NCI-H1930 (cell line): ENCODE measurements at regions not wholly inside any gene's neighbourhood (a gene's known extent, or its start where the extent isn't known, plus 50 kb on each side); places are given as distances from the start of the nearest gene placed in this dataset.
"Not testable (repeated sequence)": the region's sequence is repeated elsewhere in the genome, so short reads cannot be mapped to it uniquely, and the experiment has no call there.

Experiments used
- DNase-seq, 2 experiments: peaks; one replicate each; lab custom pipeline; 2025; lab: John Stamatoyannopoulos, UW

GRCh38 chr5:60546207-60546606 is 153.8 kb downstream of the DEPDC1B start:
- no peak for DNase-seq

- DNase-seq = no peak
Observed at GRCh38 chr5:60545551-60545950, 154.4 kb downstream of the DEPDC1B start.

GRCh38 chr5:60544142-60544541 is 155.8 kb downstream of the DEPDC1B start:
- no peak for DNase-seq

GRCh38 chr5:60541980-60542379 is 158.0 kb downstream of the DEPDC1B start:
- DNase-seq = no peak

GRCh38 chr5:60540856-60541805 is 158.8 kb downstream of the DEPDC1B start:
- DNase-seq = no peak

GRCh38 chr5:60538955-60539866 is 160.8 kb downstream of the DEPDC1B start:
- no peak for DNase-seq

- no peak for DNase-seq
Observed at GRCh38 chr5:60538426-60538825, 161.5 kb downstream of the DEPDC1B start.

GRCh38 chr5:60535951-60536350 is 164.0 kb downstream of the DEPDC1B start:
- no peak for DNase-seq

- DNase-seq = no peak
Observed at GRCh38 chr5:60535198-60535597, 164.8 kb downstream of the DEPDC1B start.

GRCh38 chr5:60533789-60534188 is 166.2 kb downstream of the DEPDC1B start:
- no peak for DNase-seq

GRCh38 chr5:60532796-60533195 is 167.2 kb downstream of the DEPDC1B start:
- DNase-seq = not testable (repeated sequence)

GRCh38 chr5:60530144-60530848 is 169.7 kb downstream of the DEPDC1B start:
- DNase-seq = not testable (repeated sequence)

- no peak for DNase-seq
Observed at GRCh38 chr5:60529001-60529400, 171.0 kb downstream of the DEPDC1B start.

GRCh38 chr5:60527072-60527471 is 172.9 kb downstream of the DEPDC1B start:
- DNase-seq = no peak

- no peak for DNase-seq
Observed at GRCh38 chr5:60526336-60526875, 173.6 kb downstream of the DEPDC1B start.

GRCh38 chr5:60522292-60522905 is 177.6 kb downstream of the DEPDC1B start:
- no peak for DNase-seq

- no peak for DNase-seq
Observed at GRCh38 chr5:60521376-60522291, 178.3 kb downstream of the DEPDC1B start.

GRCh38 chr5:60520451-60521227 is 179.3 kb downstream of the DEPDC1B start:
- DNase-seq = no peak

- no peak for DNase-seq
Observed at GRCh38 chr5:60519372-60519771, 180.6 kb downstream of the DEPDC1B start.
